Mucosa of gallbladder (tissue), 1 donor: ENCODE measurements at regions not wholly inside any gene's neighbourhood (a gene's known extent, or its start where the extent isn't known, plus 50 kb on each side); places are given as distances from the start of the nearest gene placed in this dataset.
"Not testable (repeated sequence)": the region's sequence is repeated elsewhere in the genome, so short reads cannot be mapped to it uniquely, and the experiment has no call there.

Source experiments
- DNase-seq: peaks from one replicate; pipeline ENCODE4 v3.0.0-alpha.2; 2020; ENCODE audit warnings: low spot score
- donor health status: DM: no; HTN: no; CAD: no.

GRCh38 chr2:182548031-182548950 is 121.5 kb upstream of the PDE1A start:
- no peak for DNase-seq

DNA sequence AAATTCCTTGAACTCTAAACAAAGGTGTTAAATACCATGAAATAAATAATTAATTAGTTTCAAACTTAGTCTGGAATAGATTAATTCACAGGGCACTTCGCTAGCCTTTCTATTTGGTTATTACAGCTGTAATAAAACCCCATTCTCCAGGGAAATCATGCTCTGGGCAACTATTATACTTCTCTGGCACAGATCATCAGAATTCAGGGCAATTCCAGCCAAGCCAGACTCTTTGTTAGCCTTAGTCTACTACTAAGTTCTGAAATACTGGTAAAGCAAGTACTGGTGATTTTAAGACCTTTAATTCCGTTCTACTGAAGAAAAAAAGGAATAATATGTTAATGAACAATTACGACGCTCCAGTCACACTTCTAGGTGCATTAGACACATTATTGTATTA is 123.4 kb upstream of the PDE1A start:
- DNase-seq, result no peak

- DNase-seq, result not testable (repeated sequence)
Measured at GRCh38 chr2:182552232-182552631, 125.4 kb upstream of the PDE1A start.

DNA sequence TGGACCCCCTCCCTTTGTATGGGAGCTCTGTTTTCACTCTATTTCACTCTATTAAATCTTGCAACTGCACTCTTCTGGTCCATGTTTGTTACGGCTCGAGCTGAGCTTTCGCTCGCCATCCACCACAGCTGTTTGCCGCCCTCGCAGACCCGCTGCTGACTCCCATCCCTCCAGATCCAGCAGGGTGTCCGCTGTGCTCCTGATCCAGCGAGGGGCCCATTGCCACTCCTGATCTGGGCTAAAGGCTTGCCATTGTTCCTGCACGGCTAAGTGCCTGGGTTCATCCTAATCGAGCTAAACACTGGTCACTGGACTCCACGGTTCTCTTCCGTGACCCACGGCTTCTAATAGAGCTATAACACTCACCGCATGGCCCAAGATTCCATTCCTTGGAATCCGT is 125.9 kb upstream of the PDE1A start:
- not testable (repeated sequence) for DNase-seq

- DNase-seq, result no peak
Measured at GRCh38 chr2:182553483-182553882, 126.6 kb upstream of the PDE1A start.

- no peak for DNase-seq
Measured at GRCh38 chr2:182554950-182555349, 128.1 kb upstream of the PDE1A start.

DNA sequence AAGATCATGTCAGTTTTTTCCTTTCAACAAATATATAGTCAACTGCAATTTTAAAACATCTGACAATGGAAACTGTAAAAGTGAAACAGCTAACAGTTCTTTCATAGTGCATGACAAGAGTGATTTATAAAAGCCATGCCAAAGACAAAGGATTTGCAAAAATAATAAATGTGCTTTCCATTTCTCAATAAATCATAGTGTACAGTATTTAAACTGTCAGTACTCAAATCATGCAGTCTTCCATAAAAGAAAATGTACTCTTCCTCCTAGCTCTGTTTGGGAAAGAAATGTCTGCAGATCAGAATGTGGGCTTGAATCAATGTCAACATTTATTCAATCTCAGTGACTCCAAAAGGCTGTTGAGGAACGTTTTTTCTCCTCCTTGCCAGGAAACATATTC is 131.7 kb upstream of the PDE1A start:
- no peak for DNase-seq

DNA sequence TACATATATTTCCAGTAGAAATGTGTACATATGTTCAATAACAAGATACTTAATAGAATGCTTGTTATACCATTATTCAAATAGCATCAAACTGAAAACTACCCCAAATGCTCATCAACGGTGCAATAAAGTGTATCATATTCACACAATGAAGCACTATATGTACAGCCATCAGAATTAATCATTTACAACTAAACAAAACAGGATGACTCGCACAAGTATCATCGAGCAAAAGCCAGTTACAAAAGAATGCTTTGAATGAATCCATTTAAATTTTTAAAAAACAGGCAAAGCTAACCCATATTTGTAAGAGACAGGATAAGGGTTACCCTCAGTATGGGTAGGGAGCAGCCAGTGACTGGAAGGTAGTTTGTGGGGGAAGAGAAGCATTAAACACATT is 132.8 kb upstream of the PDE1A start:
- DNase-seq, result no peak

DNA sequence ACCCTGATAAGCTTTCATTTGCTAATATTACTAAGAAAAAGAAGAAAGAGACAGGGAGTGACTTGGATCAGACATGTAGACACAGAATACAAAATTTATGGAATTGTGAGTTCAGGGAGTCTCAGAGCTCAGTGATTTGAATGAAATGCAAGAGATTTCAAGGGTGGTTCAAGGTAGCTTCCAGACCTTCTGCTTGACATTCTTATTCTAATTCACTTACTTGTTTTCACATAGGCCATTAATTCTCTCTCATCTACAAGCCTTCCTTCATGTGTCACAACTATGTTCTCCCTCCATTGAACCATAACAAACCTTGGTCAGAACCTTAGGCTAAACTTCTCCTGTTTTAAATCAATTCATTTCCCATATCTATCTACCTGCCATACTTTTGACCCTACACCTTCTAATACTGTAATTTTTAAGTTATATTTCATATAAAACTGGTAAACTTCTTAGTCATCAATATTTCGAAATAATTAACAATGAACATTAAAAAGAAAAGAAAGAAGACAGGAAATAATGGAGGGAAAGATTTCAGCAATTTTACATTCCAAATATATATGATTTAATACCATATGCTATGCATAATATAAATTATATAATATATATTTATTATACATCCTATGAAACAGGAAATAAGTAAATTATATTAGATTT is 139.2 kb upstream of the PDE1A start:
- DNase-seq, result no peak

- DNase-seq, result no peak
Measured at GRCh38 chr2:182573553-182573952, 142.5 kb upstream of the DNAJC10 start.

GRCh38 chr2:182577816-182578215 is 138.2 kb upstream of the DNAJC10 start:
- DNase-seq, result no peak

- DNase-seq, result no peak
Measured at GRCh38 chr2:182581196-182581935, 134.7 kb upstream of the DNAJC10 start.

- no peak for DNase-seq
Measured at GRCh38 chr2:182584462-182584861, 131.6 kb upstream of the DNAJC10 start.

DNA sequence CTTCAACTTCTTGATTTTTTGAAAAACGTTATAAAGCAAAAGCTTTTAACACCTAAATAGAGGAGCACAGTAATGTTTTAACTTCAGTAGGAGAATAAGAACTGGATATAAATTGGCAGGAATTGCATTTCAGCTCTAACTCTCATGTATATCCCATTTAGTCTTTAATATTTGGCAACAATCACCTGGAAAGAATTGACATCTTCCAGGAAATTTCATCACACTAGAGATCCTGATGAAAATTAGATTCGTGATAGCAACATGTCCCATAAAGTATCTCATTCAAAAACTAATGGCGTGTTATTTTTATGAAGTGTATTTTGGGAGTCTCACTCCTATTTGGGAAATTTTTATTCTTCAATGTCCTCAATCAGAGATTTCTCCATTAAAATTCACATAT is 131.1 kb upstream of the DNAJC10 start:
- no peak for DNase-seq

- DNase-seq, result no peak
Measured at GRCh38 chr2:182585430-182585829, 130.6 kb upstream of the DNAJC10 start.

DNA sequence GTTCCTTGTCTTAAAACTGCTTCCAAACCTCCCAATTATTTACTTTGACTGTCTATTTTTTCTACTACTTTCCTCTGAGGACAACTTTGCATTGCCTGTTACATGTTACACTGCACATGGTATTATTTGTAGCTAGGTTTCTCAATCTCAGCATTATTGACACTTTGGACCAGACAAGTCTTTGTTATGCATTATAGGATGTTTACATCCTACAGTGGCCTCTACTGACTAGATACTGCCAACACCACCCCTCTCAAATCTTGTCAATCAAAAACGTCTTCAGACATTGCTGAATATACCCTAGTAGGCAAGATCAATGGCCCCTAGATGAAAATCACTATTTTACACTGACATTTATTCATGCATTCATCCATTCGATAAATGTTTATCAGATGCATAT is 129.6 kb upstream of the DNAJC10 start:
- DNase-seq, result no peak

DNA sequence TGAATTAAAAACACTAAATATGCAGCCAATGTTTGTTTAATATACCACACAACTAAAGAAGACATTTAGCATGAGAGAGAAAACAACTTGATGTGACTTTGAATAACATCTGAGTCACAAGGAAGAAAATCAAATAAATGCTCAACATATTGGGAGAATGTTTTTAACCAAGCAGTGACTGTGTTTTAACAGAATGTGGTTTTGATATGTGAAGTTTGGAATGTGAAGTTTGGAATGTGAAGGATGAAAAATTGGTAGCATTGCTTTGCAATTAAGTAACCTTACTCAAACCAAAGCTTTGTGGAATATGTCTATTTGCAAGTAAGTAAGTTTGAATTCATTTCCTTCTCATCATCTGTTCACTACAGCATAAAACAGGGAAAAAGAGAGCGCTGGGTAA is 128.2 kb upstream of the DNAJC10 start:
- no peak for DNase-seq

DNA sequence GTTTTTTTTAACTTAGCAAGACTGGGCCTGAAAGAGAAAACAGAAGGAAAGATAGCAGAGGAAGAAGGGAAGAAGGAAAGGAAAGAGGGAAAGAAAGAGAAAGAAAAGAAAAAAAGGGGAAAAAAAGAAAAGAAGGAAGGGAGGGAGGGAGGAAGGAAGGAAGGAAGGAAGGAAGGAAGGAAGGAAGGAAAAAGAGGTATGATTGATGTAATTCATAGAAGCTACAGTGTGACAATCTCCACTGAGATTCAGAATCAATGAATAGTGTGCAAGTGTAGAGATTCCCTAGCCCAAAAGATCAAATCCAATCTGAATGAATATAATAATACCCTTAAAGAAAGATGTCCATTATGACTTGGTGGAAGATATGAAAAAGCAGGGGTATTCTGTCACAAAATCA is 126.9 kb upstream of the DNAJC10 start:
- no peak for DNase-seq

DNA sequence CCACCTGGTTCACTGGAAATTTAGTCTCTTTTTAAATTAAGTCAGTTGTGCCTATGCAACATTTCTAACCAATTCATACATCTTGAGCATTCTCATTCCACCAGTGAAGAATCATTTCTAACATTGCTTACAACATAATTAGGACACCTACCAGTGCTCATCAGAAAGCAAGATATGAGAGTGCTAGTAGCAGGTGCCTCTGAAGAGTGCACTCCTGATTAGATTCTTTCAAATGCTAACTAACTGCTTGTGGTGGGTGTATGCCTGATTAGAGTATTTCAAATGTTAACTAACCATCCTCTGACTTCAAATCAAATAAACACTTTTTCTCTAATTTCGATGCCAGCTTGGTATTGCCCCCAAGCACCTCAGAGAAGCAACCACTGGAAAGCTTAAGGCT is 124.3 kb upstream of the DNAJC10 start:
- DNase-seq, result no peak

GRCh38 chr2:182592691-182593393 is 123.2 kb upstream of the DNAJC10 start:
- DNase-seq, result no peak

DNA sequence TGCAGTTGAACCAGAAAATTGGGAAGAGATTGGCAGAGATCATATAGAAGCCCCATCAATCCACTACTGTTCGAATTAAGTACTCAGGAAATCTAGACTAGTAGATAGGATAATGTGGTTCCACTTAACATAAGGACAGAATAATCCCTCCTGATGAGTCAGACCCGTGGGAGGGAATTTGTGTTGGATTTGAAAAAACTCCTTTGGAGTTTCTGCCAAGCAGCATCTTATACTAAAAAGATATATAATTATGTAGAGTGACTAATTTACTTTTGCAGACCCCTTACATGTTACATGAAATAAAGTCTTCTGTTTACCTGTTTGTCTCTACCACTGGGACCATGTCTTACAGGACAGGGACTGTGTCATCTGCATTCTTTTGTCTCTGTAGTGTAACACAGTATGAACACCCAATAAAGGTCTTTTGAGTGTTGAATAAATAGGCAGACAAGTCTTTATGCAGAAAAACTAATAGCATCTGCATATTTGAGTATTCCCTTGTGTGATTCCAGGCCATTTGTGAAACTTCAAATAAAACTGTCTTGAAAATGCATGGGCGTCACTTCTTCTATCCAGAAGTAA is 122.6 kb upstream of the DNAJC10 start:
- DNase-seq, result no peak

DNA sequence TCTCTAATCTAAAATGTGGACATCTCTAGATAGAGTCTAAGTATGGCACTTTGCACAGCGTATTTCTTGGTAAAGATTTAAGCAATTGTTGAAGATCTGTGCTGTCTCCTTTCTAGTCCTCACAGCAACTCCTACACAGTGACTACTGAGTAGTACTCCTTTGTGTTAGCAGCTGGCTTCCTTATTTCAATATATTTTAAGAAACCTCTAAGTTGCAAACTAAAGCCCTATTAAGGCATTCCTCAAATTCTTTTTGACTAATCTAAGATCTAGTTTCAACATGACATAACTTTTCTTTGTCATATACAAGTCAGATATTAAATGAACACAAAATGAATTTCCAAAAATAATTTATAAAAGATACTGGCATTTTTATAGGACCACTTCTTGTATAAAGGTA is 121.8 kb upstream of the DNAJC10 start:
- DNase-seq, result no peak
